Activated T-cell treated with anti-CD3 and anti-CD28 coated beads for 1 hour (primary cell): ENCODE measurements at regions not wholly inside any gene's neighbourhood (a gene's known extent, or its start where the extent isn't known, plus 50 kb on each side); places are given as distances from the start of the nearest gene placed in this dataset.

ENCODE experiments used
- DNase-seq: peaks from one replicate; pipeline ENCODE4 v3.0.0-alpha.2; 2020; ENCODE audit warnings: low read depth

DNA sequence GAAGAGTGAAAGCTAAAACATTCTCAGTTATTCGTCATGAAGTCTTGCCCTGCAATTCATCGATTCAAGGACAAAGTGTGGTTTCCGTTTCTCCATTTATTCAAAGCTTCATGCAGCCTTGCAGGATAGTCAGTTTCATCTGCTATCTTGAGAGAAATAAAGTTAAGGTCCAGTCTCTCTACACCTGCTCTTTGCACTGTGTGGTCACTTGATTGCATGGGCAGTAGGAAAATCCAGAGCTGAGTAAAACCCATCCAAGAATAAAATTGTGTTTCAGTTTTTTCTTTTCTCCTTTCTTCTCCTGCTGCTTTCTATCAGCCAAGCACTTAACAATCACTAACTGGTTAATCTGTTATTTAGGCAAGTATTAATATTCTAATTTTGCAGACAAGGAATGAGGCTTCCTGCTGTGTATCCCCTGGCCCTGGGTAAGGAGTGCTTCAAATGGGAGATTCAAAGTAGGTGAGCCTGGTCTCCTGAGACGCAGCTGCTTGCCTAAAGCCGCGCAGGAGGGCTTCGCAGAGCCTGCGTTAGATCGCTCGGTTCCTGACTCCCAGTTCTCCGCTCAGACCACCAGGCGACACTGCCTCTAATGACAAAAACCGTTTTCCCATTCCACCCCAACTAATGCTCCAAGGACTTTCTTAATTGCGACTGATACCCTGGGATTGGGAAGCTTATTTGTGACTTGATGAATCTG, 808.3 kb downstream of the TFAP2A start:
- DNase-seq = no peak

DNA sequence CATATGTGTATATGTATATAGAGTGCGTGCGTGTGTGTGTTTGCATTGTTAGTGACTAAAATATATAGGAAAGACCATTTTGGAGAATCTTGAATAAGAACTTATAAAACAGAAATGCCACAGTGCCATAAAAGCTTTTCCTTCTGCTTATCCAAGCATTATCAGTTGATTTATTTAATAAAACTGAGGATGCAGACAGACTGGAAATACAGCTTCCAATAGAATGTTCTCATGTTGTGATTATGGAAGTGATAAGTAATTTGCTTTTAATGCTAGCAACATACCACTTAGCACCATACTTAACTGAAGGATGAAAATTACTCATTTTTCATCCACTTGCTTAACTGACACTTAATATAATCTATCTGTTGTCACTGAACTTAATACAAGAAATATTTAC, 820.1 kb downstream of the TFAP2A start:
- DNase-seq = no peak

GRCh38 chr6:9593554-9593953, 821.3 kb downstream of the TFAP2A start:
- DNase-seq = no peak

DNA sequence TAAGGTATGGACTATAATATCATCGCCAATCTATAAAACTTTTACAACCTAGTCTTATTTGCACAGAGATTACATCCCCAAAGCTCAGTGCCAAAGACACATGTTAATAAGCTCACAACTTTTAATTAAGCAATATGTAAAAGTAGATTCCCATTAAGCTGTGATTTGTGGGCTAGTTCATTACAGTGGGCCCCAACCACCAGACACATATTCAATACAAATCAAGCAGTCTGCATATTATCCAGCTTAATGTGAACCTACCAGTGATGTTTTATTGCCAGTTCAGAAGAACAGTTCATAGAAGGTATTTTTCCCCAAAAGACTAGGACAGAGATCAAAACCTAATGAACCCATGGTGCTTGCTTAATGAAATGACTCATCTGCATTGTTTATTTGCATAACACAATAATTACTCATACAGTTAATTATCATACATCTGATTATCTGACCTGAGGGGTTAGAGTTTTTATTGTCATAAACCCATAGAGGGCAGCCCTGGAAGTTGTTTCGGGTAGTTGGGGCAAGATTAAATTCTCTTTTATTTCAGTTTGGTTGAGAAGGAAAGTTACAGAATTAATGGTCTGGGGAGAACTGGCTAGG, 831.0 kb downstream of the TFAP2A start:
- DNase-seq = no peak

GRCh38 chr6:9581155-9581554, 833.7 kb downstream of the TFAP2A start:
- DNase-seq = no peak

GRCh38 chr6:9576521-9576920, 838.4 kb downstream of the TFAP2A start:
- no peak for DNase-seq

GRCh38 chr6:9566096-9566495, 848.8 kb downstream of the TFAP2A start:
- no peak for DNase-seq

DNA sequence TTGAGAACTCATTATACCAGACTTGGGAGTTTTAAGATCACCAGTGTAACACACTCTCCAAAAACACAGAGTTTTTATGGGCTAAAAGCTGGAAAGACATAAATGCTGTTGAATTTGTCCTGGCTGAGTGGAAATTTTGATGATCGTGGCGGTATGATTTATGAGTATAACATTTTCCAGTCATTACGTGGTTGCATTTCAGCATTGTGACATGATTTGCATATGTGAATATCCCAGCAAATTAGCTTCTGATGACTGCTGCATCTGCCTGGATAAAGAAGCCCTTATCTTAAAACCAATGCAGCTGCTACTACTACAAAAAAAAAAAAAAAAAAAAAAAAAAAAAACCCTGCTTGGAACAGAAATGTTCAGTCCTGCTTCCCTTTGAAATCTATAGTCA, 850.9 kb downstream of the TFAP2A start:
- DNase-seq = no peak

DNA sequence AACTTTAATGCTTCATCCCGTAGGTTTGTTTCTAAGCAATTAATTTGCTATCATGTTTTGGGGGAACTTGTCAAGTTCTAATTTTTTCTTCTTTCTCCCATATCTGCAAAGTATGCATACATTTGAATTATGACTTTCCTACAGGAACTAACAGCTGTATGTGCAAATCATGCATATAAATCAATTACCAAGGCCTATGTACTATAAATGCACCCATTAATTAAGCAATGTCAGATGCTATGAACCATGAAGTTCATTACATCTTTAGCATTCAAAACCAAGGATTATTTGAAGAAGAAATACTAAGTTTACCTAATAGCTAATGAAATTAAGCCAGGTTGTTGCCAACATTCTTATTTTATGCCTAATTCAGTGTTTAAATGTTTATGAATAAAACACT, 851.3 kb downstream of the TFAP2A start:
- no peak for DNase-seq

DNA sequence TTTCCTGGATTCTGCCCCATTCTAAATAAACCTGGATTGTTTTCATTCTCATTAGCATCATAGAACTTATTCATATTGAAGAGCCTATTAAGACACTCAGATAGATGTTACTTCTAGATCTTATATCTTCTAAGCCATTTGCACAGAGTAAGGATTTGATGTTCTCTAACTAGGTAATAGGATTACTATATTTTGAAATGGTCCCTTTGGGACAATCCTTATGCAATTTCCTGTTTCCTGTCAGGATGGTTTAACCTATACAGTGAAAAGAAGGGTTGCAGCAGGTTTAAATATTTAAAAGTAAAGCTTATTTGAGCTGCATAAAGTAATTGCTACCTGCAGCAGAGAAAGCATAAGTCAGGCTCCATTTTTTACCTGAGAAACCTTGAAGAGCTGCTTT, 860.1 kb downstream of the TFAP2A start:
- DNase-seq = no peak

DNA sequence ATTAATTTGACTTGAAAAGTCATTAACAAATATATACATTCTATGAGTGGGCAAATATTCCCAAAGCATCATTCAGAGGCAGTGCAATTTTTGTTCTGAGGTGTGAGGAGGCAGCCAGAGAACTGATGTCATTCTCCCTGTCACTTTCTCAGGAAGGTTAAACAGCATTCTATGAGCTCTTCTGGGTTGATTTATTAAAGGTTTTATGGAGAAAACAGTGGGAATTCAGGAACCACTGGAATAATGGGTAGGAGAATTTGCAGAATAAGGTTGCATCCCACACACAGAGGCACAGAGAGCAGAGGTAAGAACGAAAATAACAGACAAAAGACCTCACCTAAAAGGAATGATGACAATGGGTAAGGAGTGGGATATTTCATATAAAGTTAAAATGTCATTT, 860.6 kb downstream of the TFAP2A start:
- DNase-seq = no peak

DNA sequence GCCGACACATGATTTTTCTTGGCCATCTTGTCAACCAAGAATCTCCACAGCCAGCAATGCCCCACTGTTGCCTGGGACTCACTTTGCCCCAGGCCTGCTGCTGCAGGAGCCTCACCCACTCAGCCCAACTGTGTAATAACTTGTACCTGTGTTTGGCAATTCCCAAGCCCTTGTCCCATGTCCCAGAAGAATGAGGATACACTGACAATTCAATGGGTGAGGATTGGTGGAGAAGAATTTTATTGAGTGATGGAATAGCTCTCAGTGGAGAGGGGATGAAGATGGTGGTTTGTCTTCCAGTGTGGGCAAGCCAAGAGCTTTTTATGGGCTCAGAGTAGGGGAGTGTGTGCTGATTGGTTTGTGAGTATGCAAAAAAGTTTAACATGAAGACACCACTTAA, 861.9 kb downstream of the TFAP2A start:
- DNase-seq = no peak

- no peak for DNase-seq
Observed at GRCh38 chr6:9543649-9544048, 871.2 kb downstream of the TFAP2A start.

GRCh38 chr6:9540534-9541126, 874.2 kb downstream of the TFAP2A start:
- no peak for DNase-seq

DNA sequence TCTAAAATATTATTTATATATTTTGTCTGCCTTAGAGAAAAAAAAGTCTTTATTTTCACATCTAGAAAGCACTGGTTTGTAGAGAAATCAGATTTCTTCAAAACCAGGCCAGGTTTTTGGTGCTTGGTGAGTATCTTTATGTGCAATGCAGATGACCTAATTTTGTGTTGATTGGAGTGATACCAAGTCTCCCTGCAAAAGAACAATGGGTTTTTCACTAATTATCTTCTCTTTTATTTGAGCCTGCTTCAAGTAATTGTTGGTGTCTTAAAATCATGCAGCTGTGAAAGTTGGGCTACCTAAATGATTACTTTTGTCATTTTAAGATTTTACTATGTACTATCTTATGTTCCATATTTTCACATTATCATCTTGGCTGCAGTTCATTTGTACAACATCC, 874.7 kb downstream of the TFAP2A start:
- DNase-seq = no peak

- DNase-seq = no peak
Observed at GRCh38 chr6:9539231-9539755, 875.6 kb downstream of the TFAP2A start.

DNA sequence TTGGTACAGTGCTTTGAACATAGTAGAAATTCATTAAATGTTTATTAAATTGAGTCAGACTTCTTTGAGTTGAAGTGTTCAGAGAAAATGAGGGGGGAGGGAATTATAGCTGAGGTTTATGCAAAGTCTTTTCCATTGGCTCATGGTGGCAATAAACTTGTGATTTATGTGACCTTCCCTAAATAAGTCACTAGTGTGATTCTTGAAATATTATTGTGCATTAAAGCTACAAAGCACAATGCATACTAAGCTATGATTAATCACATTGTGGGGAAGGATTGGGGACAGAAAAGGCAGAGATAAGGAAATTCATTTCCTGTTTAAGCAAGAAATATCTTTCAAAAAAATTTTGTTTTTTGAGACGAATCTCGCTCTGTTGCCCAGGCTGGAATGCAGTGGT, 877.5 kb downstream of the TFAP2A start:
- no peak for DNase-seq

DNA sequence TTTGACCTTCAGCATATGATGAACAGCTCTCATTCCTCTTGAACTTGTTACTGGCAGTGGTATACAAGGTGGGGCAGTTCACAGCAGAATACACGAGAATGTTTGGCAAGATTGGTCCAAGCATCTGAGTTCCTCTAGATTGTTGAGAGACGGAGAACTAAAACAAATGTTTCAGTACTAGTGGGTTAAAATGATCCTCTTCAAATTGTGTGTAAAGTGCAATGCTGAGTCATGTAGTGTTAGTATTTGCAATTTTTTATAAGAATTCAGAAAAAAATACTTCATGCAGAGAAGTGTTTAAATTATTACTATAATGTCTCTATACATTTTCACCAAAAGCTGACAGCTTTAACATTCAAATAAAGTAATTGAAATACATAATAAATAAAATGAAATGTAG, 879.8 kb downstream of the TFAP2A start:
- DNase-seq = no peak

- DNase-seq = no peak
Observed at GRCh38 chr6:9532621-9533557, 882.0 kb downstream of the TFAP2A start.

- DNase-seq = no peak
Observed at GRCh38 chr6:9527679-9528286, 887.1 kb downstream of the TFAP2A start.

GRCh38 chr6:9523462-9523861, 891.4 kb downstream of the TFAP2A start:
- no peak for DNase-seq

DNA sequence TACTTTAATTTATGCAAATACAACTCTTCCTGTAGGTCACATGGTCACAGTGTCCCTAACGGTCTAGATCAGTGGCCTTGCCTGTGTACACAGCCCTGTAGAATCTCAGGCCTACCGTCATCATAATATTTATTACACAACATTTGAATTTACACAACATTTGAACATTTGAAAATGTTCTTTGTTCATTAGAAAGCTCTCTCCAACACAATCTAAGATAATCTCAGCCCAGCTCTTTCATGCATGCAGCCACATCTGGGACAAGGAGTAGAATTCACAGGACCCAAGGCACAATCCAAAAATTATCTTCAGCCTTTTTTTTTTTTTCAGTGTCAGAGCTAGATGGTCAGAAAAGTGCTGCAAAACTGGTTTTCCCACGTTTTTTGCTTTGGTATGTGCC, 892.8 kb downstream of the TFAP2A start:
- no peak for DNase-seq
